ENCODE measurements at regions not wholly inside any gene's neighbourhood (a gene's known extent, or its start where the extent isn't known, plus 50 kb on each side); places are given as distances from the start of the nearest gene placed in this dataset.
"Not testable (repeated sequence)": the region's sequence is repeated elsewhere in the genome, so short reads cannot be mapped to it uniquely, and the experiment has no call there.

- H3K27me3 ChIP-seq (ENCODE audit: insufficient read depth, poor library complexity, severe bottlenecking), result no peaks in the 10 kb centered on the region
- no peak for DNase-seq (ENCODE audit: low read depth in 1 of 2, low spot score in 1 of 2)
- TF ChIP-seq REST (IDR thresholded peaks at IDR 0.05; ENCODE audit: insufficient replicate concordance, low read depth) (no peak), GABPA (IDR thresholded peaks at IDR 0.05; ENCODE audit: low read depth) (no peak), CTCF (IDR thresholded peaks at IDR 0.05; ENCODE audit: insufficient read depth, low read length) (no peak), POLR2AphosphoS5 (IDR thresholded peaks at IDR 0.05; ENCODE audit: low read depth) (no peak), SPI1 (IDR thresholded peaks at IDR 0.05; ENCODE audit: borderline replicate concordance, low read depth) (no peak)
- no peak overlapping the region for H3K27ac ChIP-seq (replicated peaks)
- H3K4me3 ChIP-seq (replicated peaks; ENCODE audit: insufficient read depth, low read length), result no peak overlapping the region
Measured at GRCh38 chr12:131290255-131290959, 336.7 kb downstream of the ADGRD1 start.

- not testable (repeated sequence) for H3K4me3 ChIP-seq (replicated peaks; ENCODE audit: insufficient read depth, low read length); H3K27ac ChIP-seq (replicated peaks); H3K27me3 ChIP-seq (ENCODE audit: insufficient read depth, poor library complexity, severe bottlenecking); DNase-seq (ENCODE audit: low read depth in 1 of 2, low spot score in 1 of 2)
Measured at GRCh38 chr12:131293071-131294015, 339.6 kb downstream of the ADGRD1 start.

- H3K27ac ChIP-seq (replicated peaks); H3K27me3 ChIP-seq (ENCODE audit: insufficient read depth, poor library complexity, severe bottlenecking); H3K4me3 ChIP-seq (replicated peaks; ENCODE audit: insufficient read depth, low read length); DNase-seq (ENCODE audit: low read depth in 1 of 2, low spot score in 1 of 2): not testable (repeated sequence)
Measured at GRCh38 chr12:131294716-131295115, 341.0 kb downstream of the ADGRD1 start.

- not testable (repeated sequence) for H3K27ac ChIP-seq (replicated peaks); H3K4me3 ChIP-seq (replicated peaks; ENCODE audit: insufficient read depth, low read length); DNase-seq (ENCODE audit: low read depth in 1 of 2, low spot score in 1 of 2); H3K27me3 ChIP-seq (ENCODE audit: insufficient read depth, poor library complexity, severe bottlenecking)
Measured at GRCh38 chr12:131295117-131295516, 341.4 kb downstream of the ADGRD1 start.

- DNase-seq (ENCODE audit: low read depth in 1 of 2, low spot score in 1 of 2); H3K4me3 ChIP-seq (replicated peaks; ENCODE audit: insufficient read depth, low read length); H3K27ac ChIP-seq (replicated peaks); H3K27me3 ChIP-seq (ENCODE audit: insufficient read depth, poor library complexity, severe bottlenecking): not testable (repeated sequence)
Measured at GRCh38 chr12:131295559-131295958, 341.9 kb downstream of the ADGRD1 start.

- not testable (repeated sequence) for H3K27me3 ChIP-seq (ENCODE audit: insufficient read depth, poor library complexity, severe bottlenecking); DNase-seq (ENCODE audit: low read depth in 1 of 2, low spot score in 1 of 2); H3K4me3 ChIP-seq (replicated peaks; ENCODE audit: insufficient read depth, low read length); H3K27ac ChIP-seq (replicated peaks)
Measured at GRCh38 chr12:131296136-131296535, 342.4 kb downstream of the ADGRD1 start.

- DNase-seq (ENCODE audit: low read depth in 1 of 2, low spot score in 1 of 2); H3K4me3 ChIP-seq (replicated peaks; ENCODE audit: insufficient read depth, low read length); H3K27ac ChIP-seq (replicated peaks); H3K27me3 ChIP-seq (ENCODE audit: insufficient read depth, poor library complexity, severe bottlenecking): not testable (repeated sequence)
Measured at GRCh38 chr12:131296651-131297050, 342.9 kb downstream of the ADGRD1 start.

GRCh38 chr12:131298526-131299369 lies 345.0 kb downstream of the ADGRD1 start:
- not testable (repeated sequence) for H3K4me3 ChIP-seq (replicated peaks; ENCODE audit: insufficient read depth, low read length); H3K27ac ChIP-seq (replicated peaks); DNase-seq (ENCODE audit: low read depth in 1 of 2, low spot score in 1 of 2); H3K27me3 ChIP-seq (ENCODE audit: insufficient read depth, poor library complexity, severe bottlenecking)

GRCh38 chr12:131299370-131299701 lies 345.6 kb downstream of the ADGRD1 start:
- H3K27me3 ChIP-seq (ENCODE audit: insufficient read depth, poor library complexity, severe bottlenecking); H3K27ac ChIP-seq (replicated peaks); H3K4me3 ChIP-seq (replicated peaks; ENCODE audit: insufficient read depth, low read length); DNase-seq (ENCODE audit: low read depth in 1 of 2, low spot score in 1 of 2): not testable (repeated sequence)

- not testable (repeated sequence) for DNase-seq (ENCODE audit: low read depth in 1 of 2, low spot score in 1 of 2); H3K4me3 ChIP-seq (replicated peaks; ENCODE audit: insufficient read depth, low read length); H3K27me3 ChIP-seq (ENCODE audit: insufficient read depth, poor library complexity, severe bottlenecking); H3K27ac ChIP-seq (replicated peaks)
Measured at GRCh38 chr12:131303576-131303975, 349.9 kb downstream of the ADGRD1 start.

- H3K27ac ChIP-seq (replicated peaks); DNase-seq (ENCODE audit: low read depth in 1 of 2, low spot score in 1 of 2); H3K4me3 ChIP-seq (replicated peaks; ENCODE audit: insufficient read depth, low read length); H3K27me3 ChIP-seq (ENCODE audit: insufficient read depth, poor library complexity, severe bottlenecking): not testable (repeated sequence)
Measured at GRCh38 chr12:131304642-131305041, 350.9 kb downstream of the ADGRD1 start.
